ENCODE measurements at regions not wholly inside any gene's neighbourhood (a gene's known extent, or its start where the extent isn't known, plus 50 kb on each side); places are given as distances from the start of the nearest gene placed in this dataset.

DNA sequence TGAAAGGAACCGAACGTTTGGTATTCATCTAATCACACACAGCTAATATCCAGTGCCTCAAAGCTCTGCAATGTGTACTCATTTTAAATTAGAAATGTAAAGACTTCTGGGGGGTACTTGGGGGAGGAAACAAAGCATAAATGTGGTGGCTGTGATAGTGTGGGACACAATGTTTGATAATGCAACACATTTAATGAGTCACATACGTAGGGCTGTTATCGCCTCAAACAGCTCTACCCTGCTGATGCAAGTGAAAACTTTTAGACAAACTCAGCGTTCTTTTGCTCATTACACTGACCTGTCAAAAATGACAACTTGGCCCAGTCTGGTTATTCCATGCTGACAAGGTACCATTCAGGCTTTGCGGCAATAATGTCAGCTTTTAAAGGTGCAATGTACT is 1227.1 kb upstream of the CELF4 start:
- H4K20me1 ChIP-seq (ENCODE audit: control insufficient read depth, insufficient read depth), result no peaks in the 10 kb centered on the region
- in situ Hi-C loops (cut with MboI), result no loop called here
- no peaks in the 10 kb centered on the region for H3K27me3 ChIP-seq (replicated peaks in 1 of 2; ENCODE audit: control insufficient read depth in 2 of 2, insufficient read depth in 2 of 2, low read length in 1 of 2)
- POLR2A ChIA-PET, result no interaction called here
- FAIRE-seq (no peak), DNase-seq (ENCODE audit: low read depth, low spot score) (no peak), ATAC-seq (no peak)
- WGBS (ENCODE audit: insufficient coverage, insufficient replicate concordance, low lambda C conversion rate, missing lambda C conversion rate), result 82% methylated on average over 6 of the region's 6 CpGs
- no TSS peak for BruUV-seq (replicated peaks)
- intact Hi-C loops (cut with micrococcal nuclease; ENCODE audit: unreplicated experiment), result no loop called here
- RAD21 ChIA-PET (ENCODE audit: unreplicated experiment), result no interaction called here
- no peaks in the 10 kb centered on the region for H3K36me3 ChIP-seq (ENCODE audit: control insufficient read depth in 2 of 2, insufficient read depth in 2 of 2, low read length in 1 of 2)
- H3K79me2 ChIP-seq (ENCODE audit: control insufficient read depth, insufficient read depth, low read length), result no peaks in the 10 kb centered on the region
- H3K4me2 ChIP-seq (ENCODE audit: control insufficient read depth, insufficient read depth), result no peak overlapping the region
- CTCF ChIA-PET, result no interaction called here
- H3K9ac ChIP-seq (ENCODE audit: control insufficient read depth, insufficient read depth, low read length), result no peak overlapping the region
- no peak for TF ChIP-seq STAT3 (IDR thresholded peaks at IDR 0.05; ENCODE audit: low read depth, low read length)
- SMC1A ChIA-PET (ENCODE audit: uncharacterized antibody, unreplicated experiment), result interaction anchor here (1.2 to 1.7 kb wide), 2 partner anchors 13 kb away, joined by 3 read pairs; no protein-coding TSS in a partner anchor
- no peak overlapping the region for H3K4me3 ChIP-seq
- H2AFZ ChIP-seq (ENCODE audit: control insufficient read depth, low read depth, low read length), result no peak overlapping the region
- H3K9me3 ChIP-seq (replicated peaks; ENCODE audit: control insufficient read depth, insufficient read depth, low read length), result no peaks in the 10 kb centered on the region
- no peak overlapping the region for H3K27ac ChIP-seq (ENCODE audit: control insufficient read depth, insufficient read depth)
- no peaks in the 10 kb centered on the region for H3K4me1 ChIP-seq (ENCODE audit: control insufficient read depth, insufficient read depth, low read length)

DNA sequence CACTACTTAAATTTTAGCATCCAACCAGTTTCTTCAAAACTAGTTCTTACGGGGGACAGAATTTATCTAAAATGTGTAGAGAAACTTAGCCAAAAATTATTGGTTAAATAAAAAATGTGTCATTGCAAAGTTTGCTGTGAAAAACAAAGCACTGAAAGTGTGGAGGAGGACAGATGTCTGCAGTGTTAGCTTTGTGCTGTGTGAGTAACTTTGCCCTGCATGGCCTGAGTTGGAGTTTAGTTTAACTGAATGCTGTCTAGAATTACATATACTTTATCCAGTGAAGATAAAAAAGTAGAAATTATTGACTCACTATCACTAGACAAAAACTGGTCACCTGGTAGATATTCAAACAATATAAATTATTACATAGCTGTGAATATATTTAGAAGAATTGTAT is 1225.2 kb upstream of the CELF4 start:
- 79% methylated on average over 1 of the region's 1 CpG for WGBS (ENCODE audit: insufficient coverage, insufficient replicate concordance, low lambda C conversion rate, missing lambda C conversion rate)
- Histone ChIP-seq H3K9me3 (replicated peaks; ENCODE audit: control insufficient read depth, insufficient read depth, low read length) (no peaks in the 10 kb centered on the region), H3K4me2 (ENCODE audit: control insufficient read depth, insufficient read depth) (no peak overlapping the region), H3K4me3 (no peak overlapping the region), H3K36me3 (ENCODE audit: control insufficient read depth in 2 of 2, insufficient read depth in 2 of 2, low read length in 1 of 2) (no peaks in the 10 kb centered on the region), H4K20me1 (ENCODE audit: control insufficient read depth, insufficient read depth) (no peaks in the 10 kb centered on the region), H3K27me3 (replicated peaks in 1 of 2; ENCODE audit: control insufficient read depth in 2 of 2, insufficient read depth in 2 of 2, low read length in 1 of 2) (no peaks in the 10 kb centered on the region), H3K79me2 (ENCODE audit: control insufficient read depth, insufficient read depth, low read length) (no peaks in the 10 kb centered on the region), H3K4me1 (ENCODE audit: control insufficient read depth, insufficient read depth, low read length) (no peaks in the 10 kb centered on the region), H3K9ac (ENCODE audit: control insufficient read depth, insufficient read depth, low read length) (no peak overlapping the region), H3K27ac (ENCODE audit: control insufficient read depth, insufficient read depth) (no peak overlapping the region), H2AFZ (ENCODE audit: control insufficient read depth, low read depth, low read length) (no peak overlapping the region; the same call in 1 of the 2 replicates)
- intact Hi-C loops (cut with micrococcal nuclease; ENCODE audit: unreplicated experiment), result no loop called here
- ATAC-seq (no peak), FAIRE-seq (no peak), DNase-seq (ENCODE audit: low read depth, low spot score) (no peak)
- POLR2A ChIA-PET, result no interaction called here
- RAD21 ChIA-PET (ENCODE audit: unreplicated experiment), result no interaction called here
- CTCF ChIA-PET, result interaction anchor here (0.6 kb wide), 1 partner anchor 1075 kb away, joined by 4 read pairs; no protein-coding TSS in a partner anchor
- SMC1A ChIA-PET (ENCODE audit: uncharacterized antibody, unreplicated experiment), result no interaction called here
- in situ Hi-C loops (cut with MboI), result no loop called here
- no TSS peak for BruUV-seq (replicated peaks)
- TF ChIP-seq TAF1 (IDR thresholded peaks at IDR 0.05; ENCODE audit: borderline replicate concordance, low read depth, low read length), result no peak
- TF ChIP-seq ZNF622 (IDR thresholded peaks at IDR 0.05), result no peak
- no peak for TF ChIP-seq EED (IDR thresholded peaks at IDR 0.05; ENCODE audit: low read depth)
- no peak for TF ChIP-seq IKZF2 (IDR thresholded peaks at IDR 0.05)
- TF ChIP-seq ZNF207 (IDR thresholded peaks at IDR 0.05; ENCODE audit: borderline replicate concordance), result no peak
- TF ChIP-seq MYB (IDR thresholded peaks at IDR 0.05; ENCODE audit: borderline replicate concordance, low read depth, low read length), result no peak
- TF ChIP-seq STAT3 (IDR thresholded peaks at IDR 0.05; ENCODE audit: low read depth, low read length), result no peak
- TF ChIP-seq NFXL1 (IDR thresholded peaks at IDR 0.05; ENCODE audit: borderline replicate concordance), result no peak
- TF ChIP-seq, protein P1, sequence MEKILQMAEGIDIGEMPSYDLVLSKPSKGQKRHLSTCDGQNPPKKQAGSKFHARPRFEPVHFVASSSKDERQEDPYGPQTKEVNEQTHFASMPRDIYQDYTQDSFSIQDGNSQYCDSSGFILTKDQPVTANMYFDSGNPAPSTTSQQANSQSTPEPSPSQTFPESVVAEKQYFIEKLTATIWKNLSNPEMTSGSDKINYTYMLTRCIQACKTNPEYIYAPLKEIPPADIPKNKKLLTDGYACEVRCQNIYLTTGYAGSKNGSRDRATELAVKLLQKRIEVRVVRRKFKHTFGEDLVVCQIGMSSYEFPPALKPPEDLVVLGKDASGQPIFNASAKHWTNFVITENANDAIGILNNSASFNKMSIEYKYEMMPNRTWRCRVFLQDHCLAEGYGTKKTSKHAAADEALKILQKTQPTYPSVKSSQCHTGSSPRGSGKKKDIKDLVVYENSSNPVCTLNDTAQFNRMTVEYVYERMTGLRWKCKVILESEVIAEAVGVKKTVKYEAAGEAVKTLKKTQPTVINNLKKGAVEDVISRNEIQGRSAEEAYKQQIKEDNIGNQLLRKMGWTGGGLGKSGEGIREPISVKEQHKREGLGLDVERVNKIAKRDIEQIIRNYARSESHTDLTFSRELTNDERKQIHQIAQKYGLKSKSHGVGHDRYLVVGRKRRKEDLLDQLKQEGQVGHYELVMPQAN (conservative IDR thresholded peaks at IDR 0.05), result no peak
- TF ChIP-seq, protein P2, sequence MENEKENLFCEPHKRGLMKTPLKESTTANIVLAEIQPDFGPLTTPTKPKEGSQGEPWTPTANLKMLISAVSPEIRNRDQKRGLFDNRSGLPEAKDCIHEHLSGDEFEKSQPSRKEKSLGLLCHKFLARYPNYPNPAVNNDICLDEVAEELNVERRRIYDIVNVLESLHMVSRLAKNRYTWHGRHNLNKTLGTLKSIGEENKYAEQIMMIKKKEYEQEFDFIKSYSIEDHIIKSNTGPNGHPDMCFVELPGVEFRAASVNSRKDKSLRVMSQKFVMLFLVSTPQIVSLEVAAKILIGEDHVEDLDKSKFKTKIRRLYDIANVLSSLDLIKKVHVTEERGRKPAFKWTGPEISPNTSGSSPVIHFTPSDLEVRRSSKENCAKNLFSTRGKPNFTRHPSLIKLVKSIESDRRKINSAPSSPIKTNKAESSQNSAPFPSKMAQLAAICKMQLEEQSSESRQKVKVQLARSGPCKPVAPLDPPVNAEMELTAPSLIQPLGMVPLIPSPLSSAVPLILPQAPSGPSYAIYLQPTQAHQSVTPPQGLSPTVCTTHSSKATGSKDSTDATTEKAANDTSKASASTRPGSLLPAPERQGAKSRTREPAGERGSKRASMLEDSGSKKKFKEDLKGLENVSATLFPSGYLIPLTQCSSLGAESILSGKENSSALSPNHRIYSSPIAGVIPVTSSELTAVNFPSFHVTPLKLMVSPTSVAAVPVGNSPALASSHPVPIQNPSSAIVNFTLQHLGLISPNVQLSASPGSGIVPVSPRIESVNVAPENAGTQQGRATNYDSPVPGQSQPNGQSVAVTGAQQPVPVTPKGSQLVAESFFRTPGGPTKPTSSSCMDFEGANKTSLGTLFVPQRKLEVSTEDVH (IDR thresholded peaks at IDR 0.05; ENCODE audit: low read depth, partially characterized antibody), result no peak
- TF ChIP-seq CBX5 (IDR thresholded peaks at IDR 0.05; ENCODE audit: low read depth), result no peak
- no peak for TF ChIP-seq SMAD1 (IDR thresholded peaks at IDR 0.05; ENCODE audit: low read depth, partially characterized antibody)
- TF ChIP-seq, protein P3, sequence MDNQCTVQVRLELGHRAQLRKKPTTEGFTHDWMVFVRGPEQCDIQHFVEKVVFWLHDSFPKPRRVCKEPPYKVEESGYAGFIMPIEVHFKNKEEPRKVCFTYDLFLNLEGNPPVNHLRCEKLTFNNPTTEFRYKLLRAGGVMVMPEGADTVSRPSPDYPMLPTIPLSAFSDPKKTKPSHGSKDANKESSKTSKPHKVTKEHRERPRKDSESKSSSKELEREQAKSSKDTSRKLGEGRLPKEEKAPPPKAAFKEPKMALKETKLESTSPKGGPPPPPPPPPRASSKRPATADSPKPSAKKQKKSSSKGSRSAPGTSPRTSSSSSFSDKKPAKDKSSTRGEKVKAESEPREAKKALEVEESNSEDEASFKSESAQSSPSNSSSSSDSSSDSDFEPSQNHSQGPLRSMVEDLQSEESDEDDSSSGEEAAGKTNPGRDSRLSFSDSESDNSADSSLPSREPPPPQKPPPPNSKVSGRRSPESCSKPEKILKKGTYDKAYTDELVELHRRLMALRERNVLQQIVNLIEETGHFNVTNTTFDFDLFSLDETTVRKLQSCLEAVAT (IDR thresholded peaks at IDR 0.05), result no peak

Measured in GM12878 (cell line).